ENCODE measurements at regions not wholly inside any gene's neighbourhood (a gene's known extent, or its start where the extent isn't known, plus 50 kb on each side); places are given as distances from the start of the nearest gene placed in this dataset.
A peak's percentile ranks its signal among the peaks of the same experiment; 100 is the strongest.
"Not testable (repeated sequence)": the region's sequence is repeated elsewhere in the genome, so short reads cannot be mapped to it uniquely, and the experiment has no call there.

GRCh38 chr3:95738045-95738444 lies 1076.3 kb upstream of the EPHA6 start:
- DNase-seq (ENCODE audit: low read depth in 2 of 2) = no peak

DNA sequence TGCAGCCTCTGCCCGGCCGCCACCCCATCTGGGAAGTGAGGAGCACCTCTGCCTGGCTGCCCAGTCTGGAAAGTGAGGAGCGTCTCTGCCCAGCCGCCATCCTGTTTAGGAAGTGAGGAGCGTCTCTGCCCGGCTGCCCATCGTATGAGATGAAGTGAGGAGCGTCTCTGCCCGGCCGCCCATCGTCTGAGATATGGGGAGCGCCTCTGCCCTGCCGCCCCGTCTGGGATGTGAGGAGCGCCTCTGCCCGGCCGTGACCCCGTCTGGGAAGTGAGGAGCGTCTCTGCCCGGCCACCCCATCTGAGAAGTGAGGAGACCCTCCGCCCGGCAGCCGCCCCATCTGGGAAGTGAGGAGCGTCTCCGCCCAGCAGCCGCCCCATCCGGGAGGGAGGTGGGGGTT lies 1069.5 kb upstream of the EPHA6 start:
- not testable (repeated sequence) for DNase-seq (ENCODE audit: low read depth in 2 of 2)

DNA sequence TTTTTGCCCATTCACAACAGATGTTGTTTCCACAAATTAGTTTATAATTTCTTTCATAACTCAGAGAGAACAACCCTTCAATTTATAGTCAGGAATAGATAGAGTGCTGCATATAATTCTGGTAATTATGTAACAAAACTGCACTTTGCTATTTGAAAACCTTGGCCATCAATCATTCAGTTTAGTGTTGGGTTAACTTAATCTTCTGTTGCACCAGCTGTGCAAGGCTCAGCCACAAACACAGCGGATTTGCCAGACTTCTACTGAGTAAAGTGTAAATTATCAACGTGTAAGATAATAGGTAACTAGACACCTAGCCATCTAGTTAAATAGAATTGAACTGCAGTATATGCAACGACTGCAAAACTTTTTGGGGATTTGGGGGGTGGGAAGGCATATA lies 1064.3 kb upstream of the EPHA6 start:
- DNase-seq (ENCODE audit: low read depth in 2 of 2) = no peak

DNA sequence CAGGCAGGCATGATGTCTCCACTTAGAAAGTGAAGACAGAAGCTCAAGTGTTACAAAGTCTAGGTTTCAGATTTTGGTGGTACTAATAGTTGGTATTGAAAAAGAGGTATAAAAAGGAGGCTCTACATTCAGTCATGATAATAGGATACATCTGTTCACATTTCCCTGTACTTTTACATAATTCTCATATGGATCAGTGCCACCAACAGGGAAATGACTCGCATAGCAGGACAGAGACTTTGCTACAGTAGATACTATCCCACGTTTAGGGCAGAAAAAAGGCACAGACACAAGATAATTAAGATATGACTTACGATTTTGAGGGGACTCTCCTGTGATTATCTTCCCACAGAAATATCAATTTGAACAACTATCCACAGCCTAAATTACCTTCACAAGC lies 1062.9 kb upstream of the EPHA6 start:
- peak in 1 of 2 experiments; percentile 1 for DNase-seq (ENCODE audit: low read depth in 2 of 2)

DNA sequence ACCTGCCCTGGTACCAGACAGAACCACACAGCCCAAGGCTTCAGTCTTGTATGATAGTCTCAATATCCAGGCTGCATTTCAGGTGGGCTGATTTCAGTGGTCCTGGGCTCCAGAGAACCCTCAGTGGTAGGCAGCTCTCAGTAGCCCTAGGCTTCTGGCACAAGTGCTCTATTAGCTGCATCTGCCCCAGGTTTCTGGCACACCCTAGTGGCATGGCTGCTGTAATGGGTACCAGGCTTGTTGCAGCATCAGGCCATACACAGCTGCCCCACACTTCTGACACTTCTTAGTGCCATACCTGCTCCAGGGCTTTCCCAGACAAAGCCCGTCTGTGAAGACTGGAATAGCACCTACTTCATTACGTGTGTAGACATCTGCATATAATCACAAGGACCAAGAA lies 1062.2 kb upstream of the EPHA6 start:
- DNase-seq (ENCODE audit: low read depth in 2 of 2) = no peak

- no peak for DNase-seq (ENCODE audit: low read depth in 2 of 2)
Measured at GRCh38 chr3:95758707-95759106, 1055.7 kb upstream of the EPHA6 start.

DNA sequence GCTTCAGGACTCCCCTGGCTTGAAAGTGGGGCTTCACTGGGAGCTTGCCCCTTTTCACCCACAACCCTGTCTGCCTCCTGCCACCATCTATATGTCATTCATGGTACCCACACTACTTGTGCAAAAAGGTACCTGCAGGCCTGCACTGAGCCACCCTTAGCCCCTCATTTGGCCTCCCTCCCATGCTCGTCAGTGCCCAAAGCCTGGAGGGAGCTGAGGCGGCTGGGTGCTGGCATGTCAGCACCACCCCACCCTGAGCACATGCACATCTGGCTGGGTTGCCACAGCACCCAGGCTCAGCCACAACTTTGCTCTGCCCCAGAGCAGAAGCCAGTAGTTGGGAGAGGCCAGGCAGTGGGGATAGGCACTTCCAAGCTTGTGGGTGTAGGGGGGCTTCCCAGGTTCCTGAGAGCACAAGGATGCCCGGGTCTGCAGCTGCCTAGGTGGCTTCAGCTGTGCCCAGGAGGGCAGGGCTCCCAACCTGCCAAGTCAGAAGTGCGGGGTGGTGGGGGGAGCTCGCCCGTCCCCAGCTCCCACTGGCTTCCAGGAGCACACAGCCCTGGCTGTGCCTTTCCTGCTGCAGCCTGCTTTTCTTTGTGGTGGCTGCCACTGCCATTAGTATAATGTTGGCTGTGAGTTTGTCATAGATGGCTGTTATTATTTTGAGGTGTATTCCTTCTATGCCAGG lies 1054.6 kb upstream of the EPHA6 start:
- no peak for DNase-seq (ENCODE audit: low read depth in 2 of 2)

- no peak for DNase-seq (ENCODE audit: low read depth in 2 of 2)
Measured at GRCh38 chr3:95775486-95776094, 1038.8 kb upstream of the EPHA6 start.

DNA sequence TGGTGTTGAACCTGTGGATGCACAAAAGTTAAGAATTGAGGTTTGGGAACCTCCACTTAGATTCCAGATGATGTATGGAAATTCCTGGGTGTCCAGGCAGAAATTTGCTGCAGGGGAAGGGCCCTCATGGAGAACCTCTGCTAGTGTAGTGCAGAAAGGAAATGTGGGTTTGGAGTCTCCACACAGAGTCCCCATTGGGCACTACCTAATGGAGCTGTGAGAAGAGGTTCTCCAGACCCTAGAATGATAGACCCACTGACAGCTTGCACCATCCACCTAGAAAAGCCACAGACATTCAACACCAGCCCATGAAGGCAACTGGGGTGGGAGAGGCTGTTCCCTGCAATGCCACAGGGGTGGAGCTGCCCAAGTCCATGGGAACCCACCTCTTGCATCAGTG lies 1032.8 kb upstream of the EPHA6 start:
- DNase-seq (ENCODE audit: low read depth in 2 of 2) = no peak

DNA sequence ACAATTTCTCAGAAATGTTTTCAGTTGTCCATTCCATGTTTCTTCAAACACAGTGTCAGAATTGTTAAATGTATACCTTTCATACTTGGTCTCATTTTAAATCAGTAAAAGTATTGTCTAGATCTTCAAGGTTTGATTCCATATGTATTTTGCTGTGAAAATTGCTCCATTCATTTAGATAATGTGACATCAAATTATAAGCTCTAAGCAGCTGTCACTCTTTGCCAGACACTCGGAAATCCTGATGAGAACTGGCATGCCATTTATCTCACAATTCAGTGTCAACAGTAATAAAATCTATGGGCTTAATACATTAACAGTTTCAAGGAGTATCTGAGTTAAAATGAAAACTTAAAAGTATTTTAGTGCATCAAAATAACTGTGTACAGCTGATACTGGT lies 1025.3 kb upstream of the EPHA6 start:
- no peak for DNase-seq (ENCODE audit: low read depth in 2 of 2)

GRCh38 chr3:95797081-95797480 lies 1017.3 kb upstream of the EPHA6 start:
- DNase-seq (ENCODE audit: low read depth in 2 of 2) = no peak

DNA sequence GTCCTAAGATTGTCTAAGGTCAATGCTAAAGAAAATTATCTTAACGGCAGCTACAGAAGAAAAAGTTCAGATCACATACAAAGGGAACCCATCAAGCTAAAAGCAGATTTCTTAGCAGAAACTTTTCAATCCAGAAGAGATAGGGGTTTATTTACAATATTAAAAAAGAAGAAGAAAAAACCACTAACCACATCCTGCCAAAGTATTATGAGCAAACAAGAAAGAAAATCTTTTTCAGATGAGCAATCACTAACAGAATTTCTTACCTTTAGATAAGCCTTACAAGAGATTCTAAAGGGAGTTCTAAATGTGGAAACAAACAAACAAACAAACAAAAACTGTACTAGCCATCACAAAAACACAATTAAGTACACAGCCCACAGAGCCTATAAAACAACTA lies 1015.8 kb upstream of the EPHA6 start:
- no peak for DNase-seq (ENCODE audit: low read depth in 2 of 2)

- no peak for DNase-seq (ENCODE audit: low read depth in 2 of 2)
Measured at GRCh38 chr3:95810462-95810861, 1003.9 kb upstream of the EPHA6 start.

- DNase-seq (ENCODE audit: low read depth in 2 of 2) = no peak
Measured at GRCh38 chr3:95813244-95813643, 1001.1 kb upstream of the EPHA6 start.

- DNase-seq (ENCODE audit: low read depth in 2 of 2) = no peak
Measured at GRCh38 chr3:95815828-95816227, 998.6 kb upstream of the EPHA6 start.

GRCh38 chr3:95826419-95826818 lies 988.0 kb upstream of the EPHA6 start:
- DNase-seq (ENCODE audit: low read depth in 2 of 2) = no peak

DNA sequence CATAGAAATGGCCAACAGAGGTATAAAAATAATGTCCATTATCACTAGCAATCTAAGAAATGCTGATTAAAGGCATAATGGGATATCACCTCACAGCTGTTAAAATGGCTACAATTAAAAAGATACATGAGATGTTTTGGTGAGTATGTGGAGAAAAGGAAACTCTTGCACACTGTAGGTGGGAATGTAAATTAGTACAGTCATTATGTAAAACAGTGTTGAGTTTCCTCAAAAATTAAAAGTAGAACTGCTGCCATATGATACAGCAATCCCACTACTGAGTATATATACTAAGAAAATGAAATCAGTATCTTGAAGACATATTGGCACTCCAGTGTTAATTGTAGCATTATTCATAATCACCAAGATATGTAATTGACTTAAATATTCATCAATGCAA lies 982.2 kb upstream of the EPHA6 start:
- no peak for DNase-seq (ENCODE audit: low read depth in 2 of 2)

DNA sequence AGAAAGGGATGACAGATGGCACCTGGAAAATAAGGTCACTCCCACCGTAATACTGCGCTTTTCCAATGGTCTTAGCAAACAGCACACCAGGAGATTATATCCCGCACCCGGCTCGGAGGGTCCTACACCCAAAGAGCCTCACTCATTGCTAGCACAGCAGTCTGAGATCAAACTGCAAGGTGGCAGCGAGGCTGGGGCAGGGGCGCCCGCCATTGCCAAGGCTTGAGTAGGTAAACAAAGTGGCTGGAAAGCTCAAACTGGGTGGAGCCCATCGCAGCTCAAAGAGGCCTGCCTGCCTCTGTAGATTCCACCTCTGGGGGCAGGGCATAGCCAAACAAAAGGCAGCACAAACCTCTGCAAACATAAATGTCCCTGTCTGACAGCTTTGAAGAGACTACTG lies 953.8 kb upstream of the EPHA6 start:
- not testable (repeated sequence) for DNase-seq (ENCODE audit: low read depth in 2 of 2)

DNA sequence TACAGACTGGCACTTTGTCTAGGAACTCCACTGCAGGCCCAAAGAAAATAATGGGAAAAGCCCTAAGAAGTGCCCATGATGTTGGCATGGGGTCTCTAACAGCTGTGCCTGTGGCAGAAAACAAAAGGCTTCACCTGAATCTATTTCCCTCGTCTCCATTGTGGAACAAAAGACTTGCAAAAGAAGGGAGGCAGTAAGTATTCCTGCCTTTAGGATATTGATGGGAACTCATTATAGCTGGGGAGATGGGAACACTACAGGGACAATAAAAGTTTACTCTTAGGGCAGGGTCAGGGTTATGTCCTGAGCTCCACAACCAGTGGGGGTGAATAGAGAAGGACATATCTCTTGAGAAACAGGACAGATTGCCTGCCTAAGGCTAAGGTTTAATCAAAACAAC lies 930.6 kb upstream of the EPHA6 start:
- no peak for DNase-seq (ENCODE audit: low read depth in 2 of 2)

DNA sequence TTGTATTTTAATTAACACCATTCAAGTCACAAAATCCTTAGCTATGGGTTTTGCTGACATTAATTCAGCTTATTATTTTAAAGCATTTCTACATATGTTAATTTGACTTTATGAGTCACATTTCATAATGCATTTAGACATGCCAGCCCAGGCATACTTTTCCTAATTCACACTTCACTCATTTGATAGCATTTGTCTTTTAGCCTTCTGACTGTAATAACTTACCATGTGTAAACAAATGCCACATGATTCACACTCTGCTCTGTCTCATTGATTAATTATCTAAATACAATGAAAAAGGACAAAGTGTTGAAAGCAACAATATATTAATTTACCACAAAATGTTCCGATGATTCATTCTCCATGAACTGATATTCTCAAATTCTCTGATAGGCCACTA lies 927.8 kb upstream of the EPHA6 start:
- peak; percentile 40 to 42 for DNase-seq (ENCODE audit: low read depth in 2 of 2)

DNA sequence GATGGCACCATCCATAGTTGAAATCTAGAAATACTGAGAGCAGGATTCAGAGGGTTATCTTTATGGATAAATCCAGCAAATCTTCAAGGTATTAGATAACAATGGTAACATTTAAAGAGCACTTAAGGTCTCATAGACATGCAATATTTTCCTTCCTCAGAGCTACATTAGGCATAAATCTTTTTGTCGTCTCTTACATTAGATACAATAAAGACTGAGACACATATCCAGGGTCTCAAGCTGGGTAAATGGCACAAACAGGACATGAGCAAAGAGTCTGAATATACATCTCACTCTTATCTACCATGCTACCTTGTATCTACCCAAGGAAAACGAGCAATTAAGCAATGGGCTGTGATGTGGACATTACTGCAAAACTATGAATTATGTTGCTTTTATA lies 927.3 kb upstream of the EPHA6 start:
- no peak for DNase-seq (ENCODE audit: low read depth in 2 of 2)

GRCh38 chr3:95894820-95895219 lies 919.6 kb upstream of the EPHA6 start:
- DNase-seq (ENCODE audit: low read depth in 2 of 2) = no peak

- DNase-seq (ENCODE audit: low read depth in 2 of 2) = peak in 1 of 2 experiments; percentile 17
Measured at GRCh38 chr3:95899494-95899893, 914.9 kb upstream of the EPHA6 start.

DNA sequence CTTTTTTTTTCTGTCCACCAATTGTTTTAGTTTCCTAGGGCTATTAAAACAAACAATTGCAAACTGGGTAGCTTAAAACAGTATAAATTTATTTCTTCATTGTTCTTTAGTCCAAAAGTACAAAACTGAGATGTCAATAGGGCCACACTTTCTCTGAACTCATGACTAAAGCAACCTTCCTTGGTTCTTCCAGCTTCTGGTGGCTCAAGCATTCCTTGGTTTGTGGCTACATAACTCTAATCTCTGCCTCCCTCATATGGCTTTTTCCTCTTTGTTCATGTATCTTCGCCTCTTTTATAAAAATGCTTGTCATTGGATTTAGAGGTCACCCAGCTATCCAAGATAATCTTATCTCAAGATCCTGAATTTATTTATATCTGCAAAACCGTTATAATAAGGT lies 914.5 kb upstream of the EPHA6 start:
- no peak for DNase-seq (ENCODE audit: low read depth in 2 of 2)

Data from fibroblast of skin of left quadriceps (primary cell).